Stimulated activated CD8-positive, alpha-beta memory T cell treated with anti-CD3 and anti-CD28 coated beads, Interleukin-12 subunit alpha, Interleukin-12 subunit beta, amount 100 ng/mL, for 24 hours (primary cell): ENCODE measurements at regions not wholly inside any gene's neighbourhood (a gene's known extent, or its start where the extent isn't known, plus 50 kb on each side); places are given as distances from the start of the nearest gene placed in this dataset.
"Not testable (repeated sequence)": the region's sequence is repeated elsewhere in the genome, so short reads cannot be mapped to it uniquely, and the experiment has no call there.

Experiments
- DNase-seq: peaks from one replicate; pipeline ENCODE4 v3.0.0-alpha.2; 2020; ENCODE audit errors: extremely low read depth

DNA sequence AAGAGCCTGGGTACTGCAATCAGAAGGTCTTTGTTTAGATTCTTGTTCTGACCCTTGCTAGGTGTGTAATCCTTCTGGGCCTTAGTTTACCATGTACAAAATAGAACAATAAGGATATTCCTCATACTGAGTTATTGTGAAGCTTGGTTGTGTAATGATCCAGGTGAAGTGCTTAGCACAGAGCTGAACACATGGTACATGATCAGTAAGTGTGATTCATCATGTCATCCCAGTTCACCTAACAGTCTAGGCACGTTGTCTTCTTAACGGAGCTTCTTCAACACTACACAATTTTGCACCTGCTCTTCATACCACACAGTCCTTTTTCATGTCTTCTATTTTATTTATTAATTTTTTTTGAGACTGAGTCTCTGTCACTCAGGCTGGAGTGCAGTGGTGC lies 234.3 kb upstream of the TENM4 start:
- DNase-seq, result no peak

- no peak for DNase-seq
Measured at GRCh38 chr11:79672786-79673185, 232.0 kb upstream of the TENM4 start.

GRCh38 chr11:79671401-79671800 lies 230.6 kb upstream of the TENM4 start:
- no peak for DNase-seq

- DNase-seq, result no peak
Measured at GRCh38 chr11:79670882-79671281, 230.1 kb upstream of the TENM4 start.

DNA sequence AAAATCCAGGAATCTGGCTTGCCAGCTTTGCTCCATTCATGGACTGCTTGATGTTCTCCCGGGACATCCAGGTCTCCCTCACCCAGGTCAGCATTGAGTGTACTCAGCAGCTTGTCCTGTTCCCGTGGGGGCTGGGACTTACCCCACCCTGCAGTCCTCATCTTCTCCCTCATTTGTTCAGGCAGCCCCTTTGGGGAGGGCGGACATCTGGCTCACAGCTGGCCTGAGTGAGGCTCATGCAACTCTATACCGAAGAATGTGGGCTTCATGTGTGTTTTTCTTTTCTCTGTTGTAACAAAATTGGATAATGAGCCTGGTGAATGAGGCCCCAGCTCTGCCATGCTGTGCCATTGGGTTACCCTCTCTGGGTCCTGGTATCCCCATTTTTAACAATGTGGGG lies 227.7 kb upstream of the TENM4 start:
- no peak for DNase-seq

DNA sequence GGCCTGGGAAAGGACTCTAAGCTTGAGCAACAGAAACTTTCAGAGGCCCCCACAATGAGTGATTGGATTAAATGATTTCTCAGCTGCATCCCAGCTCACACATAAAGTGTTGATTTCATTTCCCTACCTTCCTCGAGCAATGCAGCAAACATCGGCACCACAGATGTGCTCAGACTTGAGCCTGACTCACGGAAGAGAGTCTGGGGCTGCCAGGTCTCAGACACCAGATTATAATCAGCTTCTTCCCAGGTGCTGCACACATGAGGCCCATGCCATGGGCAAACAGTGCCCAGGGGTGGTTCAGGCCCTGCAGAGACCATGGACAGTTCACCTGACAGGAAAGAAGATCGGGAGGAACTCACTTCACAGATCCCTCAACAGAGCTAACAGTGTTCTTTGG lies 226.6 kb upstream of the TENM4 start:
- DNase-seq, result no peak

DNA sequence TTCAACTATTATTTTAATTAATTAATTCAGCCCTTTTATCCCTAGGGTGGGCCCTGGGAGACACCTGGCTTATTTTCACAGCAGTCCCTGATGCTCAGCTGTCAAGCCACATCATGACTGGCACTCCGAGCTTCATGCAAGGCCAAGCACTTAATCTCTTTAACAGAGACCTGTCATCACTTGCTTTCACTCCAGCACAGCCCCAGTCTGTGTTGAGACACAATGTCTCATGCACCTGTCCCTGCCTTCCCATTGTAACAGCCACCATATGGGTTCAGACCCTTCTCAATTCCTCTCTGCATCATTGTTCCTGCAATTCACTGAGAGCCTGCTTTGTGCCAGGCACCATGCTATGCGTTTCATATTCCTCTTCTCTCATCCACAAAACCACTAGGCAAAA lies 222.2 kb upstream of the TENM4 start:
- DNase-seq, result no peak

GRCh38 chr11:79661373-79661772 lies 220.5 kb upstream of the TENM4 start:
- DNase-seq, result no peak

GRCh38 chr11:79648766-79649520 lies 208.1 kb upstream of the TENM4 start:
- DNase-seq, result no peak

DNA sequence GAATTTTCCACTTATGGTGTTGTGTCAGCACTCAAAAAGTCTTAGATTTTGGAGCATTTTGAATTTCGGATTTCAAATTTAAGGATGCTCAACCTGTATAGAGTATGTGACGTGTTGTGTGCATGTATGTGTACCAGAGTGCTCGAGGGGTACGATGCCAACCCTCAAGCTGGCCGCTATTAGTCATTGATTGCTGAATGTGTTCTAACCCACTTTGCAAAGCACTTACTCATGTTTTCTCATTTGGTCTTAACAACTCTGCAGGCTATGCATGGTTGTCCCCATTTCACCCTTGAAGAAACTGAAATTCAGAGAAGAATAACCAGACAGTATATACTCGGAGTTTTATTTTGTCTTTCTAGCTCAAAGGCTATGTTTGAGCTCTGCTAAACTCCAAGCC lies 196.4 kb upstream of the TENM4 start:
- no peak for DNase-seq

DNA sequence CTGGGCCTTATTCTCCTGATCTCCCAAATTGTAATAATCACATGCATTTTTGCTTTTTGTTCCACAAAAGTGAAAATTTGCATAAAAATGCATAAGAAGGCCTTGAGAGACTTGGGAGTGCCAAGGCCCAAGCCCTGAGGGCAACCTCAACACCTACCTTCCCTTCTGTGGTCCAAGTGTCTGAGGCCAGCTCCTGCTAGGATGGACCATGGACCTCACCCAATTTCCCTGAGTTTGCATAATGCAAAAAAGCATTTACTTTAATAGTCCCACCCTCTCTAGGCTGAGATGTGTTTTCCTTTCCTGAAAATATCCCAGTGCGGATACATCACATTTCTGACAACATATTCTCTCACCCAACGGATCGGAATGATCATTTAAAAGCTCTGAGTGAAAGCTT lies 194.1 kb upstream of the TENM4 start:
- no peak for DNase-seq

GRCh38 chr11:79627281-79627680 lies 186.5 kb upstream of the TENM4 start:
- no peak for DNase-seq

GRCh38 chr11:79626135-79627075 lies 185.6 kb upstream of the TENM4 start:
- DNase-seq, result no peak

DNA sequence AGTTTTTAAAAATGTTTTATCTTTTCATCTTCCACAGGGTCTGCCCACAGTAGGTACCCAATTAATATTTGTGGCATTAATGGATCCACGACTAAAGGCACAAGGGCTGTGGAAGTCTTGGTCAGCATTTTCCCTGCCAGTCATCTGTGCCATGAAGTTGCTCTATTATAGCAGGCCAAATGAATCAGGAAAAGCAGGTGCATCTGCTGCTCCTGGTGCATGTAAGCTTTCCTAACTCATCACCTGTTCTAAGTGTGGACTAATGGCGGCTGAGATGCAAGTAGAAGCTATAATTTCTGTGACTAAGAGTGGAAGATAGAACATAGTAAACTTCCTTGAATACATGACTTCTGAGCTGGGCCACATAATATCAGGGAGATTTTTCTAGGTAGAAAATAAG lies 182.5 kb upstream of the TENM4 start:
- DNase-seq, result no peak

DNA sequence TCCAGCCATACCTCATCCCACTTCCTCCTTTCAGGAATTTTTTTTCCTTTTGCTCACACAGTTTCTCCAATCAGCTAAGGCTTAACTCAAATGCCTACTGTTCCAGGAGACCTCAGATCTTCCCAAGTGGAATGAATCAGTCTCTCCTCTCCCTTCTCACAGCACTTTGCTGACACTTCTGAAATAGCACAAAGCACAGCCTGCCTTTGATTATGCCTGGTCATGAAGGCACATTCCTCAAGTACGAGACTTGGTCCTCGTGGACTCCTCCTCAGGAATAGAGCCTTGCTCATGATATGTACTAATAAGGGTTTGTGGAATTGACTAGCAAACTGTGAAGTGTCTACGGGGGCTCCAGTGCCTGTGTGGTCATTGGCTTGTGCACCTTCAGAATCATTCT lies 176.7 kb upstream of the TENM4 start:
- no peak for DNase-seq

DNA sequence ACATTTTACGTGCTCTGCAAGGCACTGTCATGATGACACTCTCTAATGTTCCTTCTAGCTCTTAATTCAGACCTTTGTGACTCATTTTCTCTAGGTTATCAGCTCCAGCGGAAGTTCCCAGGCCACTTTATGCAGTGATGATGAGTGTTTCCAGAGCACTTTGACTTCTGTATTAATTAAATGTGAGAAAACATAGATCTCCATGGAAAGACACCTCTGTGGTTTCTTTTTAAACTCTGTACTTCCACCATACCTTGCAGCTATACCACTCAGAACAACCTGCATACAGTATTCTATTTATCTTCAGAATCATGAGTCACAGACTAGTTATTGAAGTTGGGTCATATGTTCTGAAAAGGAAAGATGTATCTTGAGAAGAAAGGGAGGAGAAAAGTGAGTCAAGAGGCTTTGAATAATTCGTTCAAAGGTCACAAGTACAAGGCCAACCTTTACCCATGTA lies 175.6 kb upstream of the TENM4 start:
- DNase-seq, result no peak

GRCh38 chr11:79615425-79615824 lies 174.6 kb upstream of the TENM4 start:
- no peak for DNase-seq

- no peak for DNase-seq
Measured at GRCh38 chr11:79610678-79611077, 169.8 kb upstream of the TENM4 start.

DNA sequence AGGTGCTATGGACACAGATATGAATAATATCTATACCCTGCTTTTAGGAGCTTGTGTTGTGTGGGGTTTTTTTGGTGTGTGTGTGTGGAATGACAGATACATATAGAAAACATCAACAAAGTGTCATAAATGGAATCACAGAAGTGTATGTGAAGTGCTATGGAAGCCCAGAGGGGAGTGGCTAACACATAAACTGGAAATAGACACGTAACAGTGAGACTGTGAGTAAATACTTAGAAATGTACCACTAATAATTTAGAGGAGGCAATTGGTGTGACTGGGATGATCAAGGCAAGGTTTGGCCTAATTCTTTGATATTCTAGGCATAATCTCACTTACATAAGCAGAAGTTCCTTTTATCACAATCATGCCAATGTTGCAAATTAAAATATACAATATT lies 169.3 kb upstream of the TENM4 start:
- DNase-seq, result no peak

DNA sequence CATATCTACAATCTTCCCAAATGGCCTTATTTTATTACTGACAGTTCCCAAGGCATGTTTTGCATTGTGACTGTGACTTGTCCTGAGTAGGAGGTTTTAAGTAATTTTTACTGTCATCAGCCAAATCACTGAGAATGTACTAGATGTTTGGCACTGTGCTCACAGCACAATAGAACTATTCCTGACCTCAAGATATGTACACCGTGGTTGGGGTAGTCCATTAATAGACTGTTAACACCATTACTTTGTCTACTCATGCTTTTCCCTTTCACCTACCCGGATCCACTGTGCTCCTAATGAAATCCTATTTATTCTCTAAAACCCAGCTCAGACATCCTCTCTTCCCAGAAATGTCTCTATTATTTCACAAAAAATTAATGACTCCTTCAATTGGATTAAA lies 168.7 kb upstream of the TENM4 start:
- no peak for DNase-seq

- not testable (repeated sequence) for DNase-seq
Measured at GRCh38 chr11:79606461-79606860, 165.6 kb upstream of the TENM4 start.

- no peak for DNase-seq
Measured at GRCh38 chr11:79600711-79601110, 159.9 kb upstream of the TENM4 start.

GRCh38 chr11:79594834-79595233 lies 154.0 kb upstream of the TENM4 start:
- DNase-seq, result no peak
